NCI-H82 (cell line): ENCODE measurements at regions not wholly inside any gene's neighbourhood (a gene's known extent, or its start where the extent isn't known, plus 50 kb on each side); places are given as distances from the start of the nearest gene placed in this dataset.
"Not testable (repeated sequence)": the region's sequence is repeated elsewhere in the genome, so short reads cannot be mapped to it uniquely, and the experiment has no call there.

Experiments used
- DNase-seq: peaks from one replicate; lab custom pipeline; 2025; lab: John Stamatoyannopoulos, UW

DNA sequence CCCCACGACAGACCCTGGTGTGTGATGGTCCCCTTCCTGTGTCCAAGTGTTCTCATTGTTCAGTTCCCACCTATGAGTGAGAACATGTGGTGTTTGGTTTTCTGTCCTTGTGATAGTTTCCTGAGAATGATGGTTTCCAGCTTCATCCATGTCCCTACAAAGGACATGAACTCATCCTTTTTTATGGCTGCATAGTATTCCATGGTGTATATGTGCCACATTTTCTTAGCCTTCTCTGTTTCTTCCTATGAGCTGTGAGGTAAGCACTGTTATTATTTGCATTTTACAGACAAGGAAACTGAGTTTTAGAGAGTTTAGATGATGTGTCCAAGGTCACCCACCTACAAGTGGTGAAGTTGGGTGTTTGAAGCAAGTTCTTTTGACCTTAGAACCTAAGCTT lies 51.1 kb upstream of the BNC1 start:
- not testable (repeated sequence) for DNase-seq

DNA sequence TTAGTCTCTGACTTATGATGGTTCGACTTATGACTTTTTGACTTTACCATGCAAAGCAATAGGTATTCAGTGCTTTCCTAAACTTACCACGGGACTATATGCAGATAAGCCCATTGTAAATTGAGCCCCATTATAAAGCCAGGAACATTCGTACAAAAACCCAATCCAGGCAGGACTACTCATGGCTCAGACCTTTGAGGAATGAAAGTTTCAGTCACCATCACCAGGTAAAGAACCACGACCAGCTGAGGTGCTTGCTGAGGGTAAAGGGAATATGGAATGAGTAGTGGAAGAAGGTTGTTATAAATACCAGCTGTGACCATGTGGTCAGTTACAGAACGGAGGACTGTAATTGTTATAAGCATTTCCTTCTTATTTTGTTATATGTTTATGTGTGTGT lies 54.9 kb upstream of the BNC1 start:
- DNase-seq = no peak

GRCh38 chr15:83340087-83340486 lies 55.6 kb upstream of the BNC1 start:
- DNase-seq = no peak

DNA sequence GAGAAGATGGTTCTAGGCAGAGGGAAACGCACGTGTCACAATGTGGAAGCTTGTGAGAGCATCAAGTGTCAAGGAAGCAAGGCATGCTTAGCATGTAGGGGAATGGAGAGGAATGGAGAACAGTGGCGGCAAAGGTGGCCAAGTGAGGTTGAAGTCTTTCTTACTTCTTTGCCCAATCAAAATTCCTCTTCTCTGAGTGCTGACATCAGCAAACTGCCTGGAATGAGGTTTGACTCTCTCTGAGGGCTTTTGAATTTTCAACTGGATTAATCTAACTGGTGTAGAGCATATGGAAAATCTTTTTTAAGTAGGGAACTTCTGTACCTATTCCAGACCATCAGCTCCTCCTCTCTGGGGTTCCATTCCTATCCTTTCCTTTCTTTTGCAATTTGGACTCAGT lies 61.9 kb upstream of the BNC1 start:
- no peak for DNase-seq

DNA sequence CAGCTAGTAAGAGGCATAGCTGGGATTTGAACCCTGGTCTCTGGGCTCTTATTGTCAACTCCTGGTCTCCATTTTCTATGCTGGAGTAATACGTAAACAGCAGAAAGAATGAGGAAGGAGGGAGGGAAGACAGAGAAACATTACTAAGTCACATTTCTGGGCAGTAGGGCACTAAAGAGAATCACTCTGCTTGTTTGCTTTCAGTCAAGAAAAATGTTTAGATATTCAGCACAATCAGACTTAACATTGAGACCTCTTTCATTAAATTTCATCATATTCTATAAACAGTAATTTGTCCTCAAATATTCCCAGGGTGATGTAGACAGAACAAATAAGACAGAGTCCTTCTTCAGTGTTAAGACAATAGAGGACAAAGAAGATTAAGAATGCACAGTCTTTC lies 67.7 kb upstream of the BNC1 start:
- DNase-seq = no peak

DNA sequence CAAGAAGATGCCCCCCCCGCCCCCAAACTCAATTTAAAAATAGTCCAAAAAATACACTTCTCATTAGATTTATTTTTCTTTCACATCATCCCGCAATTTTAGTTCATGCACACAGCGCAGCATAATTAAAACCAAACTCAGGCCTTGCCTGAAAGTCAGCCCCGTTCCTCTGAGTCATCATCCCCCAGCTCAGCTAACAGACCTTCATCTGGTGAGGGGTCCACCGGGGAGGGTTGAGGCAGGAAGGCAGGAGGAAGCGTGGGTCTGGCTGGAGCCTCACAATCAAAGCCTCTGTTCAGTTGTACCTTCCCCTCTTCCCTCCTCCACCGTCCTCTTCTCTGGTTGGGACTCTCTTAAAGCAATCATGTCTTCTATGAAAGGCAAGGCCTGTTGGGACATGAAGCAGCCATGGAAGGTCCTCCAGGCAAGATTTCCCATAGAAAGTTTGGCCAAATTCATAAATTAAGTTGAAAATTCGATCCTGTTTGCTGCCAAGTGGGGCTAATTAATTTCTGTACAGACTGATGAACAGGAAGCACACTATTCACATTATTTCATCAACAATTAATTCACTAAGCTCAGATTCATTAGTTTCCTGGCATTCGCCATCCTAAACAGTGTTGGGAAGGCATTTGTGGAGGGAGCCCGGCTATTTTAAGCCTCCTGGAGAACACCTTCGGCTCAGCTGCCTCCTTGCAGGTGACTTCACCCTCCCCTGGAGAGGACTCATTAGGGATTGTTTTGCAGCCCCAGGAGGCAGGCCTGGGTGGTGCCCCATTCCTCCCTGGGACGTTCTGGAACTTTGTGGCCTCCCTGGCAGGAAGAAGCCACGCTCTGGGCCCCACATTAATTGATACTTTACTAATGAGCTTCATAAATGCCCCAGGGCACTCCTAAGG lies 72.3 kb upstream of the BNC1 start:
- no peak for DNase-seq

DNA sequence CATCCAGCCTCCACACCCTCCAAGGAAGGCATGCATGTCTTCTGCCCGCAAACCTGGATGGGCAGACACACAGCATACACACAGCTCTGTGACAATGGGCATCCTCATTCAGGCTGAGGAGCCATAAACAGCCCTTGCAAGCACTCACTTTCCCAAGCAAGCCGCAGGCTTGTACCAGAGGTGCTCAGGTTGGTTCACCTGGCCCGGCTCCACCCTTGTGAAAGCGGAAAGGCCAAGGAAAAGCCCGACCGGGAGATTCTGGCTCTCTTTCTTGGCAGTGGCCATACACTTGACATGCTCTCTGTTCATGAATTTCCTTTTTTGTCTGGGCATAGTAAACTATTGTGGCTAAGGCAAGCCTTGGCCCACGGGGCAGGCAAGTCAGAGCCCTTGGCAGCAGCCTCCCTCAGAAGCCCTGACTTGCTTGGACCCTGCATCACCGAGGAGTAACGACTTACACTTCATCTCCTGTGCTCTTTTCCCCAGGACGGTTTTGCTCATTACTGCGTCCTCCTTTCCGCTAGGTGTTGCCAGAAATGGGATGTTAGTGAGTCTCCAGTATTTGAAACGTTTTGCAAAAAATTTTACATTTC lies 74.6 kb upstream of the BNC1 start:
- no peak for DNase-seq

GRCh38 chr15:83362706-83363105 lies 78.2 kb upstream of the BNC1 start:
- DNase-seq = peak; percentile 23

- no peak for DNase-seq
These were observed 80.0 kb upstream of the BNC1 start for GRCh38 chr15:83364501-83364900.

GRCh38 chr15:83365370-83365938 lies 81.0 kb upstream of the BNC1 start:
- DNase-seq = peak; percentile 67

- DNase-seq = peak; percentile 82
These were observed 74.7 kb upstream of the SH3GL3 start for GRCh38 chr15:83372434-83372891.

DNA sequence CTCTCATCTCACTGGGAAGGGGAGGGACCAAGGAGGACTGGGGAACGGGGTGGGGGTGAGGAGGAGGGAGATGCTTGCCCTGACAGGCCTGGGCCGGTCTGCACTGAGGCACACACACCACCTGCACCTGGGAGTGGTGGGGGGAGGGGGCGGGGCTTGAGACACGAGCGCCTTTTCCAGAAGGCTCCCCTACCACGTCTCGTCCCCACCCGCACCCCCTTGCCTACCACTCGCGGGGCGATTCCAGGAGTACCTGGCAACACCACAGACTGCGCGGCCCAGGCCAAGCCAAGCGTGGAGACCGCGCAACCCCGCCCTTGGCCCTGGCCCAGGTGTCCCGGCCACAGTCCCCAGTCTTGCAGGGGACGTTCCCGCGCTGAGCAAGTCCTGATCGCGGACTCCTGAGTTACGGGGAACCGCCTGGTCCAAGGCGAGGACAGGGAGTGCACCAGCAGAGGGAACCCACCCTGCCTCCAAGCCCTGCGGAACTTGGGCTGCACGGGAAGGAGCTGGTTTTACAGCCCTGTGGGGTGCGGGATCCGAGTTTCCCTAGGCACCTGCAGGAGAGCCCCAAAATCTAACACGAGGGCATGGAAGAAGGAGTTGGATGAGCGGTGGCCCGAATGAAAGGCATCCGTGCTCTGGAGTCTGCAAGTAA lies 68.1 kb upstream of the SH3GL3 start:
- no peak for DNase-seq

- no peak for DNase-seq
These were observed 67.6 kb upstream of the SH3GL3 start for GRCh38 chr15:83379579-83379959.

DNA sequence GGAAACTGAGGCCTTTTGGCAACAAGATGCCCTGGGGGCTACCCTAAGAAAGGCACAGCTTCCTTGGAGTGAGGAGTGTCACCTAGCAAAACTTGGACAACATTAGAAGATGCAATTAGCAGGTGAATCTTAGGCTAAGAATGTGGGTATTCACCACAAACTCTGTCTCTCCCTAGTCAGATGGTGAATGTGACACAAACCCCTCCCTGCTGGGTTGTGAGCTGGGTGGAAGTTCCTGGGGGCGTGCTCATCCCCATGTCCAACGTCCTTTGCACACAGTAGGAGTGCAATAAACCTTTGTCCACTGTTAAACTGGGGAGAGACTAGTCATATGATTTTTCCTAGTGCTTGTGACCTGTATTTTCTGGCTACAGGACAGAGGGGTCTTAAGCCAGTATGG lies 67.1 kb upstream of the SH3GL3 start:
- DNase-seq = no peak

DNA sequence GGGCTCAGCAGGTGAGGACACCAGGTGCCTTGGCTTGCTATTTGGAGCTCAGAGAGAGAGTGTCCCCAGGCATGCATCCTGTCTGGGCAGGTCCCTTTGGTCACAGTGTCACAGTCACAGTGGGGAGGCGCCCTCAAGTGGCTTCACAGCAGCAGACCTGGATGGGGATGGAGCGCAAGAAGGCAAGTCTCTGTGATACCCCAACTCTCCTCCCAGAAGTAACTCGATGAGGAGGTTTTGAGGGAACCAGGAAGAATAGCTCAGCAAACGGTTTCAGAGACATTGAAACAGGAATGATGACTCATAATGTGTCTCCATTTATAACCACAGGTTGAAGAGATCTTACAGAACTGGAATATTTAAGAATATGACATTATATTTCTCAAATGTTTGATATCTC lies 66.5 kb upstream of the SH3GL3 start:
- peak; percentile 82 for DNase-seq

GRCh38 chr15:83383608-83384139 lies 63.5 kb upstream of the SH3GL3 start:
- not testable (repeated sequence) for DNase-seq

DNA sequence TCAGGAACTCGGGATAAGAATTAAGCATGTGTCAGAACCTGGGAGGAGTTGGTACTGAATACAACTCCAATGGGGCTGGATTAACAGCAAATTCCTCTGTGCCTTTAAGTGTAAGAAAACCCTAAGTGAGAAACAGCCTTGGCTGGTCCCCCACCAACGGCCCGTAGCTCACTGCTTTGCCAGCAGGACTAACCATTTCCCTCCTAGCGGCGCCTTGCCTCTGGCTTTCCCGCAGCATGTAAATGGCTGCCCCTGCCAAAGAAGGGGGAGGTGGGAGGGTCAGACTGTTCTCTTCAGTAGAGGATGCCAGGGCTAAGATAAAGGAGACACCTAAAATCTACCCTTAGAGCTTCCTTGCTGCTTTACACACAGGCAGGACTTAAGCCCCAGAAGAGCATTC lies 51.0 kb upstream of the SH3GL3 start:
- peak; percentile 12 for DNase-seq
